GM13977 (cell line): ENCODE measurements at regions not wholly inside any gene's neighbourhood (a gene's known extent, or its start where the extent isn't known, plus 50 kb on each side); places are given as distances from the start of the nearest gene placed in this dataset.

Experiments used
- DNase-seq: peaks from one replicate; pipeline ENCODE4 v3.0.0; 2012; ENCODE audit warnings: low spot score
- in situ Hi-C: fragments of 300-500 bp; cut with MboI; formaldehyde crosslinking; loops from one replicate; pipeline ENCODE4 v1.12.0; 2022; ENCODE audit warnings: low sequenced_read_pairs, low pct_unique_long_range_greater_than_20kb, mixed read lengths, inconsistent platforms; ENCODE audit not compliant: unreplicated experiment
- TF ChIP-seq, protein P1 (sequence below): IDR thresholded peaks from 2 replicates; pipeline ENCODE4 v1.5.1; 2012; ENCODE audit warnings: mild to moderate bottlenecking, control low read depth; ENCODE audit not compliant: insufficient read depth; ENCODE audit errors: extremely low read depth, missing control alignments

DNA sequence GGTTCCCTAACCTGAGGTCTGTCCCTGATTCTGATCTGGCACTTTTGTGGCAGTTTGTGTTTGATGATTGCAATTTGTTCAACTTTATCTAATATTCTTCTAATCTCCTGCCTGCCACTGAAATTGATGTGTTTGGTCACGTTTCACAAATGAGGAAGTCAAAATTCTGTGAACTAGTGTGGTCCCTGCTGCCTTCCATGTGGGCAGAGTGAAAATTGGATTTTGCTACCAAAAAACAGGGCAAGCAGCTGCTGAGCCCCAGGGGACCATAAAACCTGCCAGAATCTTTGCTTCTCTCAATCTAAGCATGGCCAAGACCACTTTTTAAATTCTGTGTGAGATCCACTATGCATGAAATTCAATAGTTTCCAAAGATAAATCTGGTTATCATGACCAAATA, 195.5 kb upstream of the CYRIA start:
- in situ Hi-C loops = no loop called here
- TF ChIP-seq, protein P1, sequence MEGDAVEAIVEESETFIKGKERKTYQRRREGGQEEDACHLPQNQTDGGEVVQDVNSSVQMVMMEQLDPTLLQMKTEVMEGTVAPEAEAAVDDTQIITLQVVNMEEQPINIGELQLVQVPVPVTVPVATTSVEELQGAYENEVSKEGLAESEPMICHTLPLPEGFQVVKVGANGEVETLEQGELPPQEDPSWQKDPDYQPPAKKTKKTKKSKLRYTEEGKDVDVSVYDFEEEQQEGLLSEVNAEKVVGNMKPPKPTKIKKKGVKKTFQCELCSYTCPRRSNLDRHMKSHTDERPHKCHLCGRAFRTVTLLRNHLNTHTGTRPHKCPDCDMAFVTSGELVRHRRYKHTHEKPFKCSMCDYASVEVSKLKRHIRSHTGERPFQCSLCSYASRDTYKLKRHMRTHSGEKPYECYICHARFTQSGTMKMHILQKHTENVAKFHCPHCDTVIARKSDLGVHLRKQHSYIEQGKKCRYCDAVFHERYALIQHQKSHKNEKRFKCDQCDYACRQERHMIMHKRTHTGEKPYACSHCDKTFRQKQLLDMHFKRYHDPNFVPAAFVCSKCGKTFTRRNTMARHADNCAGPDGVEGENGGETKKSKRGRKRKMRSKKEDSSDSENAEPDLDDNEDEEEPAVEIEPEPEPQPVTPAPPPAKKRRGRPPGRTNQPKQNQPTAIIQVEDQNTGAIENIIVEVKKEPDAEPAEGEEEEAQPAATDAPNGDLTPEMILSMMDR = no peak
- no peak for DNase-seq

DNA sequence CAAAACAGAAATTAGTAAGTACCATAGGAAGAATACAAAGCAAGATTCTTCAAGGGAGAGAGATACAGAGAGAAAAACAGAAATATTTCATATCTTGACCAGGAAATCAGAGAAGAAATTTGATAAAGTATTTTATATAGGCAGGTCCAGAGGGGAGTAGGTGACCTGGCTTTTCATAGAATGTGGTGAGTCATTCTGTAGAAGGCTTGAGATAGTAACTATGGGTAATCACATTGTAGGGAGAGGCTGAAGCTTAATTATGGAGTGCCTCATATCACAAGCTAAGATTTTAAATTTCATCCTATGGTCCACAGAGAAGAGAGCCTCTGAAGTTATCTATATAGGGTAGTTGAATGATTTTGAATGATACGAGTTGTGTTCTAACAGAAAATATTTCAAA, 195.0 kb upstream of the CYRIA start:
- in situ Hi-C loops = no loop called here
- DNase-seq = no peak
- TF ChIP-seq, protein P1 = no peak

DNA sequence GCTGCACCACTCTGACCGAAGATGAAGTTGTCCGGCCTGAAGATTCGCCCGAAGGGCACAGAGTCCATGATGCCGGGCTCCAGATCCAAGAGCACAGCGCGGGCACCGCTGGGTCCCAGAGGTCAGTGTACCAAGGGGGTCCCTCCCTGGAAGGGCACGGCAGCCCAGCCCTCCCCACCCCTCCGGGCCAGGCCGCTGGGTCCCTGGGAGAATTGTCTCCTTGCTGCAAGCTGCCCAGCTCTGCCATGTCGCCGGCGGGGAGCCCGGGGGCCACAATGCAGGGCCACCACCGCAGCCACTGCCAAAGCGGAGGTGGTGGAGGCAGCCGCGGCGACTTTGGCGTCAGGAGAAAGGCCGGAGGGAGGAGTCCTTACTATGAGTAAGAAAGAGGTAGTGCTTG, 189.5 kb upstream of the CYRIA start:
- TF ChIP-seq, protein P1 = no peak
- DNase-seq = no peak
- in situ Hi-C loops = no loop called here

DNA sequence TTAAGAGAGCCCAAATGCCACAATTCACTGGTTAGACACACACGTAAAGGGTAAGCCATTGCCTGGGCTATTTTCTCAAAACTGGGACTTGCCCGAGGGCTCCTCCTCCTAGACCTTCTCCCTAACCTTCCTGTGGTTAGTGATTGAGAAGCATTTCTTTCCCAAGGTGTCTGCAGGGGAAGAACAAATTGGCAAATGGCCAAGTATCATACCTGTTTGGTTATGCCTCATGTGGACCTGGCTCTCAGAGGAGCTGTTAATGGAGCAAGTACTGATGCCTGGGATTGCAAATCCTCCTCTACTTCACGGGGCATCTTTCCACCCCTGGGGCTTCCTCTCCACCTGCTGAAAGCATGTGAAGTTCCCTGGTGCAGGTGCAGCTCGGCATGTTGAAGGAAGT, 187.5 kb upstream of the CYRIA start:
- TF ChIP-seq, protein P1 = no peak
- in situ Hi-C loops = no loop called here
- no peak for DNase-seq

DNA sequence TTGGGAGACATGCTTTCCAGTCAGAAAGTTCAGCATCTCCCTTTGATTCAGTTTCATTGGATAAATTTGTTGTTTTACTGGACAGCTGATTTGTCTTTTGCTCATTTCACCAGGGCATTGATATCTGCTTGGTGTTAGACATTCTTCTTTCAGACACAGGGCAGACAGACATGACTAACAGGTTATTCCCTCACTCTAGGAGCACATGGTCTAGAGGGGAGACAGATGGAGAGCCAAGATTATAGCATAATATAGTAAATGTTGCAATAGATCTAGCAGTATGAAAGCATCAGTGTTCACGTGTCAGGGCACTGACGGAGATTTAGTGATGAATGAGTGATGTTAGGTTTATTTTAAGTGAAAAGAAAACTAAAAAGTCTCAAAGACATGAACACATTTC, 187.0 kb upstream of the CYRIA start:
- TF ChIP-seq, protein P1 = no peak
- DNase-seq = no peak
- in situ Hi-C loops = no loop called here

DNA sequence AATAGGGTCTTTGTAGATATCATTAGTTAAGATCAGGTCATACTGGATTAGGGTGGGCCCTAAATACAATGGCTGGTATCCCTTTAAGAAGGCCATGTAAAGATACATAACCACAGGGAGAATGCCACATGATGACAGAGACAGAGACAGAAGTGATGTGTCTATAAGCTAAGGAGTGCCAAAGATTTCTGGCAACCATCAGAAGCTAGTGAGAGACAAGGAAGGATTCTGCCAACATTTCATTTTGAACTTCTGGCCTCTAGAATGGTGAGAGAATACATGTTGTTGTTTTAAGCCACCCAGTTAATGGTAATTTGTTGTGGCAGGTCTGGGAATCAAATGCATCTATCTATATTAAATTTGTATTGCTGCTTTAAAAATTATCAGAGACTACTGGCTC, 185.5 kb upstream of the CYRIA start:
- in situ Hi-C loops = no loop called here
- no peak for DNase-seq
- TF ChIP-seq, protein P1 = no peak
